ENCODE measurements at regions not wholly inside any gene's neighbourhood (a gene's known extent, or its start where the extent isn't known, plus 50 kb on each side); places are given as distances from the start of the nearest gene placed in this dataset.
A peak's percentile ranks its signal among the peaks of the same experiment; 100 is the strongest.

GRCh38 chr14:85415015-85415712, 114.8 kb upstream of the FLRT2 start:
- intact Hi-C loops (cut with DNase I) = loop anchor here in 2 of 10 donors (5.0 to 10.0 kb wide), 2 partner anchors 110 to 112 kb away; no protein-coding TSS in a partner anchor
- DNase-seq (peak in 4 of 5 donors; percentile 43 to 52 (median 48)), ATAC-seq (peak; percentile 78 to 99 (median 95))
- 57 to 59% (median 58%) methylated on average over 13 of the region's 13 CpGs for WGBS, 4 donors
- no peaks in the 10 kb centered on the region for H3K9me3 ChIP-seq
- H3K4me3 ChIP-seq = peak overlapping the region in 7 of 12 donors; percentile 7 to 42 (median 17)
- no peak for TF ChIP-seq POLR2A (IDR thresholded peaks at IDR 0.05)
- TF ChIP-seq CTCF (IDR thresholded peaks at IDR 0.05) = peak in 8 of 12 donors; percentile 5 to 56 (median 40)
- no peaks in the 10 kb centered on the region for H3K36me3 ChIP-seq
- H3K27me3 ChIP-seq = no peaks in the 10 kb centered on the region
- H3K27ac ChIP-seq = peak overlapping the region in 4 of 12 donors; percentile 13 to 22 (median 20)
- H3K4me1 ChIP-seq = peaks cover 0 to 23% (median 0%) of the 10 kb centered on the region in 12 donors

- DNase-seq (no peak), ATAC-seq (no peak)
- Histone ChIP-seq H3K27me3 (no peaks in the 10 kb centered on the region), H3K27ac (no peak overlapping the region), H3K36me3 (no peaks in the 10 kb centered on the region), H3K4me1 (peaks cover 0 to 23% (median 0%) of the 10 kb centered on the region in 12 donors), H3K9me3 (no peaks in the 10 kb centered on the region), H3K4me3 (no peak overlapping the region)
- intact Hi-C loops (cut with DNase I) = loop anchor here in 2 of 10 donors (5.0 to 10.0 kb wide), 2 partner anchors 108 to 111 kb away; no protein-coding TSS in a partner anchor
- 41 to 55% (median 50%) methylated on average over 2 of the region's 2 CpGs for WGBS, 4 donors
- TF ChIP-seq POLR2A (IDR thresholded peaks at IDR 0.05) (no peak), CTCF (IDR thresholded peaks at IDR 0.05) (no peak)
Measured at GRCh38 chr14:85416771-85417170, 113.2 kb upstream of the FLRT2 start.

- no peak for DNase-seq
- Histone ChIP-seq H3K4me3 (no peak overlapping the region), H3K36me3 (no peaks in the 10 kb centered on the region), H3K27me3 (no peaks in the 10 kb centered on the region), H3K27ac (no peak overlapping the region), H3K9me3 (no peaks in the 10 kb centered on the region), H3K4me1 (peaks cover 0 to 23% (median 0%) of the 10 kb centered on the region in 12 donors)
- 82 to 90% (median 85%) methylated on average over 2 of the region's 2 CpGs for WGBS, 4 donors
- no peak for ATAC-seq
- no peak for TF ChIP-seq CTCF (IDR thresholded peaks at IDR 0.05)
- TF ChIP-seq POLR2A (IDR thresholded peaks at IDR 0.05) = no peak
- intact Hi-C loops (cut with DNase I) = loop anchor here in 2 of 10 donors (5.0 to 10.0 kb wide), 2 partner anchors 107 to 110 kb away; no protein-coding TSS in a partner anchor
Measured at GRCh38 chr14:85417396-85417795, 112.5 kb upstream of the FLRT2 start.

- Histone ChIP-seq H3K27me3 (no peaks in the 10 kb centered on the region), H3K36me3 (no peaks in the 10 kb centered on the region), H3K27ac (no peak overlapping the region), H3K4me1 (peaks cover 0 to 23% (median 0%) of the 10 kb centered on the region in 12 donors), H3K9me3 (no peaks in the 10 kb centered on the region), H3K4me3 (no peak overlapping the region)
- no peak for TF ChIP-seq CTCF (IDR thresholded peaks at IDR 0.05)
- TF ChIP-seq POLR2A (IDR thresholded peaks at IDR 0.05) = no peak
- WGBS, 4 donors = 90 to 99% (median 96%) methylated on average over 1 of the region's 1 CpG
- DNase-seq = no peak
- intact Hi-C loops (cut with DNase I) = loop anchor here in 2 of 10 donors (5.0 to 10.0 kb wide), 2 partner anchors 106 to 109 kb away; no protein-coding TSS in a partner anchor
- no peak for ATAC-seq
Measured at GRCh38 chr14:85418721-85419120, 111.2 kb upstream of the FLRT2 start.
